ENCODE measurements at regions not wholly inside any gene's neighbourhood (a gene's known extent, or its start where the extent isn't known, plus 50 kb on each side); places are given as distances from the start of the nearest gene placed in this dataset.

DNA sequence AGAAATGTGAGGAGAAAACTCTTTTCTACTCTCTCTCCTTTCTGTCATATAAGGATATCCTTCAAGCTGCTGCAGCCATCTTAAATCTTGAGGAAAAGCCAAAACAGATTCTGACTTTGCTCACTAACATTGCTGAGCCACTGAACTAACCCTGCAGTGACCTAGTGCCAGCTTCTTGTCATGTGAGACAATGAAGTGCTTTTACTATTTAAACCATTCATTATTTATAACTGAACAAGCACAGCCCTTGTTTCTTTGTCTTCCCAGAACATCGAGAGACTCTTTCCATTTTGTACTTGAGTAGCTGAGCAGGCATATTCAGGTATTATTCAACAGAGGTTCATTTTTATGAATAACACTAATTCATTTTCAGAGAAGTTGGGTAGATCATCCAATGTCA, 455.0 kb upstream of the TMPO start:
- no peak for DNase-seq (ENCODE audit: low spot score)

DNA sequence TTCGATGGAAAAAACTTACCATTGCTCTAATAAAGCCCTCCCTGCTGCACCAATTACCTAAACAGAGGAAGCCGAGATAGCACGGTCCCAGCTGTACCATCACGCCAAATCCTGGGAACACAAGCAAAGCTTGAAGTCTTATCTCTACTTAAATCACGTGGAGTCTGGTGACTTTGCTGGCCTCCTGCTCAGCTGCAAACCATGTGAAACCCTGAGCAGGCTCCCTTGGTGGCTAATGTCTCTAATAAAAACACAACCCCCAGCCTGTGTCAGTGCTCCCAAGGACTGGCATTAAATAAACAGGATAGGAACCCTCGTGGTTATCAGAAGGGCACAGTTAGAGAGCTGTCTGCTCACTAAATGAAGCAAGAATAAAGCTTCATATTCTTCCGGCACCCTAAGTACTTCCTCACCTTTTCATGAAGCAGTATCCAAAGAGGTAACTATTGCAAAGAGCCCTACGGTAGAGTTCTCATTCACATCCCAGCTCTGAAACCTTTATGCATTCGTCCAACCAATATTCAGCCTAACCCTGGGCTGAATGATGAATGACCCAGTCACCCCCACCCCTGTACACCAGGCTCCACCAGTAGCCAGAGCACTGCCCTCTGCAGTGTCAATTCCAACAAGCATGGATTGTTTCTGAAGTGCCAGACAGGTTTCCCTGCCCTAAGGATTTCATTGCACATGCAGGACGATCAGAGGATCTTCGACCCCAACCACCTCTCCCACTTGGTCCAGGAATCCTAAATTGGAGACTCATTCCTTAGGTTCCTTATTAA, 452.7 kb upstream of the TMPO start:
- DNase-seq (ENCODE audit: low spot score), result no peak

DNA sequence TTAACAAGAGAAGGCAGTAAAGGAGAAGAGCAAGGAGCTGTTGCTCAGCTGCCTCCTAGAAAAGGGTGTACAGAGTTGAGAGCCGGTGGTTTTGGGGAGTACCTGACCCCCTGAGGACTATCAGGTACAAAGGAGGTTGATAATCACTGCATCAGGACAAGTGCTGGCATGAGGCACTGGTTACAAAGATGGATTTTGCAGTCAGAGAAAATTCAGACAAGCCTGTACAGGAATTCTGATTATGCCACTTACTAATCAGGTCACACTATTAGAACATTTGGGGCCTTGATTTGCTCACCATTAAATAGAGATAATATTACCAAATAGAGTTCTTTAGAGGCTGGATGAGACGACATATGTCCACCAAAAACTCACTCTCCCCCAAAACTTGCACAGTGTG, 450.9 kb upstream of the TMPO start:
- DNase-seq (ENCODE audit: low spot score), result no peak

DNA sequence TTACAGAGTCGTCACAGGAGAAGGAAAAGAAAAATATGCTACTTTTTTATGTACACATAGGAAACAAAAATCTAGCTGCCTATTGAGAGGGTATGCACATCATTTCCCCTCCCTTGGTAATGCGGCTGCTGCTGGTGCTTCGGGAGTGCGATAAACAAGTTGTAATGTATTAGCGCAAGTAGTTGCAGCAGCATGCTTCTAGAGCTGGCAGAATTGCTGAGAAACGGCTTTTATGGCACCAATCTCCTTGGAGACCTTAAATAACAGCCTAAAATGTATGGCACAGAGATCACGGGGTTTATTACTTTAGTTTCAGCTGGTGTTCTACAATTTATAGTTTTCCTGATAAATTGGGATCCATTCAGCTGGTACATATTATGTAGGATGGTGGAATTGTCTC, 447.6 kb upstream of the TMPO start:
- no peak for DNase-seq (ENCODE audit: low spot score)

DNA sequence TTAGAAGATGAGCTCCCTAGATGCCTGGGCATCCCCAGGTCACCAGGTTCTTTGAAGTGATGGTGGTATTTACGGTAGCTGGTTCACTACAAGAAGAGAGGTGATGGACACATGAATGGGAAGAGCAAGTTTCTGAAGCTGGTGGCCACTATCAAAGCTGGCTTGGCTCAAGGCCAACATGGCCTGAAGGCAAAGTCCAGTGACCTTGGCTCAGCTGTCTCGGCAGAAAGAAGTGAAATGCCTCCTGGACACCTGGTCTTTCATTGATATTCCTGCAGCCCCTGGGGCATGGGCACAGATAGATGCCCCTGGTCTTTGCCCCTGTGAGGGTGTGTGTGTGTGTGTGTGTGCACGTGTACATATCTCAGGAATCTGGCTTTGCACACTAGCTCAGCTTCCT, 441.8 kb upstream of the TMPO start:
- no peak for DNase-seq (ENCODE audit: low spot score)

DNA sequence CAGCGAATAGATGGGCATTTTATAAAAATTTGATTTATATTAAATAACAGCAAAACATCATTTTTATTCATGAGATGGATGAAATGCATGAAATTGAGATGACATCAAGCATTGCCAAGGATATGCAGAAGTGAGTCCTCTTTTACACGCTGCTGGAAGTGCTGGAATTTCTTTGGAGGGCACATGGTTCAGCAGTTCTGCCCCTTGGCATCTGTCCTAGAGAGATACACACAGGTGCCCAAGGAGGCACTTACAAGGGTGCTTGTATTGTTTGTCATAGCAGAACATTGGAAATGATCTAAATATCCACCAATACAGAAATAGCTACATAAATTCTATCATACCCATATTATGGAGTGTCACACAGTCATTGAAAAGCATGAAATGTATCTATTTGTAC, 441.1 kb upstream of the TMPO start:
- no peak for DNase-seq (ENCODE audit: low spot score)

DNA sequence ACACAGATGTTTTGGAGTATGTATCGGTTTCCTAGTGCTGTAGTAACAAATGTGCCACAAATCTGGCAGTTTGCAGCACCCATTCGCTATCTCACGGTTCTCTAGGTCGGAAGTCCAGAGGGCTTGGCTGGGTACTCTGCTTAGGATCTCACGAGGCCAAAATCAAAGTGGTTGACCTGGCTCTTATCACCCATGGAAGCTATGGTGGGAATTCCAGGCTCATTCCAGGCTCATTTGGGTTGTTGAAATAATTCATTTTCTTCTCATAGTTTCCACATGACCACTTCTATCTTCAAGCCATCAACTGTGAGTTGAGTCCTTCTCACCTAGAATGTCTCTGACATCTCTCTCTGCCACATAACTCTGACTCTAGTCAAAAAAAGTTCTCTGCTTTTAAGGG, 431.0 kb upstream of the TMPO start:
- DNase-seq (ENCODE audit: low spot score), result no peak

DNA sequence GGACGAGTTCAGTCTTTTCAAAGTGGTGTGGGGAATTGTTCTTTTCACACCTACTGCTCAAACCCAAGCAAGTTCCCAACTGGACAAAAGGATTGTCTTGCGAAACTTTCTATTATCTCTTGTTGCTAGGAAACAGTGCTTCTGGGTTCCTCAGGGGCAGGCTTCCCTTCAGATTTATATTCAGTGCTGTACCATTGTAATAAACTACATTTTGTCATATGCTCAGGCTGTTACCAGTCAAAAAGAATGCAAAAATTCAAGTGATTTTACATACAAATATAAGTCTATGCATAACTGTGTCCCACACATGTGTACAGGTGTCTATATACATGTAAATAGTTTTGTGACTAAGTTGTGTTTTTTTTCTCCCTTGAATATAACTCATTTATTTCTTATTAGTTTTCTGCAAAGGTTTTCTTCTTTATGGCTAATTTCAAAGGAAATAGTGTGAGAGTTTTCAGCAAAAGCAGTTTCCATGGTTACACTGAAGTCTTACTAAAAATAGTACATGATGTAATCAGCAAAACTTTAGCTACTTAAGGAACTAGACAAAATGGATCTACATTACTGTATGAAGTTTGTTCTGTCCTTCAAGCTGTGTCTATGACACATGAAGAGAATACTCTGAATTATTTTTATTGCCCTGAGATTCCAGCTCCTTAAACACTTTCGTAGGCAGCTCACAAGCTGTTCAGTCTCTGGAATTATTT, 430.2 kb upstream of the TMPO start:
- DNase-seq (ENCODE audit: low spot score), result no peak

DNA sequence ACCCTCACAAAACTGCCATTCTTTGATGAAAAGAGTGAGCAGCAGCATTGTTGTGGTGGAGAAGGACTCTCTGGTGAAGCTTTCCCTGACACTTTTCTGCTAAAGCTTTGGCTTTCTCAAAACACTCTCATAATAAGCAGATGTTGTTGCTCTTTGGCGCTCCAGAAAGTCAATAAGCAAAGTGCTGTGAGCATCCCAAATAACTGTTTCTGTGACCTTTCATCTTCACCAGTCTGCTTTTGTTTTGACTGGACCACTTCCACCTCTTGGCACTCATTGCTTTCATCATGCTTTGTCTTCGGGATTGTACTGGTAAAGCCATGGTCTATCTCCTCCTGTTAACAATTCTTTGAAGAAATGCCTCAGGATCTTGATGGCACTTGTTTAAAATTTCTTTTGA, 424.7 kb upstream of the TMPO start:
- no peak for DNase-seq (ENCODE audit: low spot score)

DNA sequence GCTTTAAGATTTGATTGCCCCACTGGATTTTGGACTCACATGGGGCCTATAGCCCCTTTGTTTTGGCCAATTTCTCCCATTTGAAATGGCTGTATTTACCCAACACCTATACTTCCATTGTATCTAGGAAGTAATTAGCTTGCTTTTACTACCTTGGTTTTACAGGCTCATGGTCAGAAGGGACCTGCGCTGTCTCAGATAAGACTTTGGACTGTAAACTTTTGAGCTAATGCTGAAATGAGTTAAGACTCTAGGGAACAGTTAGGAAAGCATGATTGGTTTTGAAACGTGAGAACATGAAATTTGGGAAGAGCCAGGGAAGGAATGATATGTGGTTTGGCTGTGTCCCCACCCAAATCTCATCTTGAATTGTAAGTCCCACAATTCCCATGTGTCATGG, 419.0 kb upstream of the TMPO start:
- no peak for DNase-seq (ENCODE audit: low spot score)

DNA sequence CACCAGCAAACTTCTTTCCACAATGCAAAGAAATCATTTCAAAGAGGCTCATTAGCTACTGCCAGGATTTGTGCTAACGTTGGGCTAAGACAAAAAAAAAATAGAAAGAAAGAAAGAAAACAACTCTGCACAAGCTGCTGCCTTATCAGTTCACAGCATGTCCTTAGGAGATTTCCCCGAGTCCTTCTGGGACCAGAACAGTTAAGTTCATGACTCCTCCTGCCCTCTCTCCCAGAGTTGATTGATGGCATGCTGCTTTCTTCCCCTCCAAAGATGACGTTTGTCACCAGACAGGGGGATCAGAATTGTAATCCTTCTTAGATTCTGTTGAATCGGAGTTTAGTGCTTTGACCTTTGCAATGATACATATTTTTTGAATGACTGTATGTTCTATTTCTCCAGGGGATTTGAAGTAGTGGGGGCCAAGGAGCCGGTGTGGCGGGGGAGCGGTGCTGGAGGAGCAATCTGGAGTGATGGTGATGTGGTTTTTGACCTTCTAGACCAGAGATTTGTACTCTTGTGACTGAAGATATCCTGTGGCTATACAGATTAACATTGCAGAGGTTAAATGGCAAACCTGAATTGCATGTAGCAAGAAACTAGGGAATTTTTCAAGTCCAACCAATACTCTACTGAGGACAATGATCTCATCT, 409.2 kb upstream of the TMPO start:
- DNase-seq (ENCODE audit: low spot score), result no peak

DNA sequence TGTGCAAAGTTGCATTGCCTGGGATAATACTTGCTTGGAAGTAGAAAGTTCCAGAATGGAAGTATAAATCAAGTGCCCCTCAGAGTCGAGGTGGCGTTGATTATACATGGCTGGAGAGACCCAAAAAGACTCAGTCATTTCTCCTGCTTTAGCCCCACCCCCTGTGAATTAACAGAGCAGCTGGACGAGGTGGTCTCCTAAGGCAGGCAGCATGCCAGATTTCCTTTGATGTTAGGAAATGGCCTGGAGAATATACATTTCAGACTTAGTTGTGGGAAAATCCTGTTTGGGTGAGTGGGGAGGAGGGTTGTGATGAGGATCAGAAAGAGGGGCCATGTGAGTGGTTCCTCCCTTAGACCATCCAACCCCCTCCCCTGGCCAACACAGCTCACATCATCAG, 406.1 kb upstream of the TMPO start:
- DNase-seq (ENCODE audit: low spot score), result no peak

DNA sequence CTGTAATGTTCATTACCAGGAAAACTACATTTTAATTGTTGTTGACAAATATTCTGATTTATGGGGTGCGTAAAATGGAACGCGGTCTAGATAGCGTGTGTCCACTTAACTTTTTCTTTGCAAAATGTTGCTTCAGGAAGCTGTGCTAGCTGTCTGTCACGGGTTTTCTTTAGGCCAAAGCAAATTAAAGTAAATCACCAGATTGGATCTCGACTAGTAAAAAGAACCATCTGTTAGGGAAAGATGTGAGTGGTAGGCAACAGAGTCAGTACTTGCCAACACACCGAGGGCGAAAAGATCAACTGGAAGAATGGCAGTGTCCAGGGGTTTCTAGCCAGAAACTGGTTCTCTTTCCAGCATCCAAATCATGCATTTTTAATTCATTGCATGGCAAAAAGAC, 404.9 kb upstream of the TMPO start:
- DNase-seq (ENCODE audit: low spot score), result no peak

DNA sequence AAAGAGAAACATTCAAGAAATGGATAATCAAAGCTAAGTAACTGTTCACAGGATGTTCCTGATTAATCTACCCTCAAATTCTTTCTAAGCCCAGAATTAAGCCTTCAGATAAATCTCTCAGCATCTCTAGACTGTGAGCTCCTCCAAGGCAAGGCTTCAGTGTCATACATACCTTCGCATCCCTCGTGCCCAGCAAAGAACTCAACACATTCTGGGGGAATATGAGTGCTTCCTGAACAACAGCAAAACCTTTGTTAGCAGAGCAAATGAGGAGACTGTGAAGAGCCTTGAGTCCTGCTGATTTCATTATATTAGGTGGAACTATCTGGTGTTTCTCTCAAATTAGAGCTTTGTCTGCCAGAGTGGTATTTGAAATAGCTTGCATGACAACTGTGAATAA, 401.8 kb upstream of the TMPO start:
- no peak for DNase-seq (ENCODE audit: low spot score)

DNA sequence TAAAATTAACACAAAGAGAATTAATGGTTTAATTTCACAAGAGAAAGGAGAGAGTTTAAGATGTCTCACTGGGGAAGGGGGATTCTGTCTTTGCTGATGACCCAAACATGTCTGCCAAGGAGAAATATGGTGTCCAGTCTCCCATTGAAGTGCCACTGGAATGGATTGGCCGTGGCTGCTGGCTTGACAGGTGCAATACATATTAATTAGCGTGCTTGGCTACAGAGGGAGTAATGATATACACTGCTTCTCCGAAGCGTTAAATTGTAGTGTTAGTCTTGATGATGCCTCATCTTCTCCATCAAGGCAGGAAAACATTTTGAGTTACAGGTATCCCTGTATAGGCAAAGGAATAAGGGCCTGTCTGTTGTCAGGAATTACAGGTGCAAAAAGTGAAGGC, 393.4 kb upstream of the TMPO start:
- no peak for DNase-seq (ENCODE audit: low spot score)

DNA sequence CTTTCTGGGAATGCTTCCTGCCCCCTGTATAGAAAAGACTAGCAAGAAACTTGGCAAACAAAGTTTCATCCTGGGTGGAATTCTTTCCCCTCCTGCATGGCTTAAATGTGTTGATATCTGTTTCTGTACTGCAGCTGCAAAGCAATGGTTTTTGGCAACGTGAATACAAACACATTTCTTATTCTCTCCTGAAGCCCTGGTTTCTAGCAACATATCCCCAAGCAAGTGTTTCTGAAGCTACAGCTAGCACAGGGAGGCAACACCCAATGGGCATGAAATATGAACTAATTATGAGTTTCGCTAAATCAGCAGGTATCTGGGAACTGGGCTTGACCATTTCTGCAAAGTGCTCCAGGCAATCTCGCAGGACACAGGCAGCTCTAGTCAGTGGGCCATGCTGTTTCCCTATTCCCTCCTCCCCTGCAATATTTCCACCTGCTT, 392.3 kb upstream of the TMPO start:
- DNase-seq (ENCODE audit: low spot score), result no peak

DNA sequence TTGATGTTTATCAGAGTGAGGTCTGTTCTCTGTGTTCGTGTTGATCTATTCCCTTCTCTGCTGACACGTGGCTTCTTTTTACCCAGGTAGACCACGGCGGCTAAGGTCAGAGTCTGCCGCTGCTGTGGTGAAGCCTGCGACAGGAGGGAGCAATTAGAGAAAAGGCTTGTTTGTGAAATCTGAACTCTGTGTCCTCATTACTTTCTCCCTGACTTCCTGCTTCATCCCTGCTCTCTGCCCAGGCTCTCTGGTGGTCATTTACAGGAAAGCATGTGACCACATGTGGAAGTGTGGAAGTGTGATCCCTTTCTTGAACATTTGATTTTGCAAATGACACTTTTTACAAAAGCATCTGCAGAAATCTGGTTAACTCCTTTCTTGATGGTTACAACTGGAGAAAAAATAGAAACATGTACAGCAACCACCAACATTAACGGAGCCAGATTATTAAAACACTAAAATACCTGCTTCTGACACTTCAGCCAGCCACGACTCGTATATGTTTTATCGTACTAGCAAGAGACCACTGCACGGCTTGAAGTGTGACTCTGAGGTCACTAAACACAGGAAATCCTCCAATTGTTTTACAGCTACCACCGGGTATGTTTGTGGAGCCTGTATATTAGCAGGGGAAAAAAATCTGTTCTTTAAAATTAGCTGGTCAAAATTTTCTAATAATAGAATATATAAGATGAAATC, 388.6 kb upstream of the TMPO start:
- DNase-seq (ENCODE audit: low spot score), result no peak

DNA sequence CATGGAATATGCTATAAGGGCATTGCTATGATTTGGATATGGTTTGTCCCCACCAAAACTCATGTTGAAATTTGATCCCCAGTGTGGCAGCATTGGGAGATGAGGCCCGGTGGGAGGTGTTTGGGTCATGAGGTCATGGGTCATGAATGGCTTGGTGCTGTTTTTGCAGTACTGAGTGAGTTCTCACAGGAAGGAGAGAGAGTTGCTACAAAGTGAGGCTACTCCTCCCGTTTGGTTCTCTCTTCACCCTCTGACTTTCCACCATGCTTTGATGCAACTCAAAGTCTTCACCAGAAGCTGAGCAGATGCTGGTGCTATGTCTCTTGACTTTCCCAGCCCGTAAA, 388.1 kb upstream of the TMPO start:
- DNase-seq (ENCODE audit: low spot score), result no peak

DNA sequence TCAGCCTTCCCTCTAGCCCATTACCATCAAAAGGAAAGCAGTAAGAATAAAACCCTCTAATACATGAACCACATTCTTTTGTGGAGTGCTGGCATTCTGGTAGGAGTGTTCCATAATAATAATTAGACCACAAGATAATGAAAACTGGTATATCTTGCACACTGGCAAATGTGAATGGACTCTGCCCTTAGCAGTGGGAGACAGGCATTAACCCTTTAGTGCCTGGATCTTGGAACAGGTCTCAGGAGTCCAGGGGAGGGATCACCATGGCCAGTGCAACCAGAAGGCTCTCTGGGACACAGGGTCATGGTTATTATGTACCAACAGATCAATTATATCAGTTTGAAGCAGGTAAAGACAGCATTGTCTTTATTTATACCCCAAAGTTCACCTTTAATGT, 387.5 kb upstream of the TMPO start:
- no peak for DNase-seq (ENCODE audit: low spot score)

DNA sequence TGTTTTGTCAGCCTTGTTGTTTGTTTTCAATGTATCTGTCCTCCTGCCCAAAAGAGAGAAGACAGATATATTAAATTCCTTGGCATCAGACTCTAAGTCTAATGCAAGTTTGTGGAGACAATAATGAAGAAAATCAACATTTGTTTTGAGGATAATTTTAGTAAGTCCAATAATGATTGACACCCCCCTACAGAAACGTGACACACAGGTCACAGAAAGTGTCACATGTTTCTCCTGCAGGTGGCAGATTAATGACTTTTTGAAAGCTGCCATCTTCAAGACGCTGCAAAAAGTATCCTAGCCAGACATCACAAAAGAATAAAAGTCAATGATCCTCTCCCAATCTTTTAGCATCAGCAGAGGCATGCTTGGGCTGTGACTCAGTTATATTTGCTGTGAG, 378.8 kb upstream of the TMPO start:
- DNase-seq (ENCODE audit: low spot score), result no peak

DNA sequence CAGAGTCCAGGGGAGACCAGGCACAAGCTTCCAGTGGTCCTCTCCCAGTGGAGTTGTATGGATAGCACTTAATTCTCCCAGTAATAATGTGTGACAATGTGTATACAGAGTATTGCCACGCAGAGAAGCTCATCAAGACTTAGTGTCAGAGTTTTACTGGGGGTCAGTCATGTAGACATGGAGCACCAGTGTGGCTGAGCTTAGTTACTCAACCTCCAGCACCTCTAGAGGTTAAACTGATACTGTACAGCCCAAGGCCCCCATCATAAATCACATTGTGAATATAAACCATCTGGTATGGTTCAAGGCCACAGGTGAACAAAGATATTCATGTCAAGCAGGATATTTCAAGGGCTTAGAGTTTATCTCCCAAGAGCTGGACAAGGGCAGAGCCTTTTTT, 378.1 kb upstream of the TMPO start:
- DNase-seq (ENCODE audit: low spot score), result no peak

DNA sequence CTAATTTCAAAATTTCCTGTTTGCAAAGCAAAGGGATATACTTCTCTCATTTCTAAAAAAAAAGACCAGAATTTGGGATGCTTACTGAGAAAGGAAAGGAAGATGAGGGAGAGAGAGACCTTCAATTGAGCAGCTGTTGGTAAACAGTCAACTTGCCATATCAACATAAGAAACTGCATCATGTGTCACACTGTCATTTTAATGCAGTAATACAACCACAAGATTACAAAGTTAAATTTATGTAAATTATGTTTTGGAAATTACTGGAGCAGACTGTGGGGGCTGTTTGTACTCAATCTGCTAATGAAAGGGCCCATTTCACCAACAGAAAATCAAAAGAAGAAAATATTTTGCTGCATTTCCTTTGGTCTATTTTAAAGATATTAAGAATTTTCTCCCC, 370.4 kb upstream of the TMPO start:
- DNase-seq (ENCODE audit: low spot score), result no peak

DNA sequence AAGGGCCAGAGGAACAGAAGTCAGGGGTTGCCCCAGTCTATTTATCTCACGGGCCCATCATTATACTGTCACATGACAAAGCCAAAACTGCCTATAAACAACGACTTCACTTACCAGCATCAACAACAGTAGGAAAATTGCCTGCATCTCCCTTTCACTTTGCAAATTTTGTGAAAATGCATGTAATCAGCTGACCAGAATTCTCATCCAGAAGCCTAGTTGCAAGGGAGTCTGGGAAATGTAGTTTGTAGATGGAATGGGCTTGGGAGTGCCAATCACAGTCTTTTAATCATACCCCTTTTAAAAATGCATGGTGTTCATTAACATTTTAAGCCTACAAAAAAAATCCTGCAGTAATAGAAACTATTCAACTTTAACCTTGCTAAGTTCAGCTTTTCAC, 369.3 kb upstream of the TMPO start:
- DNase-seq (ENCODE audit: low spot score), result no peak

All from CD4-positive, alpha-beta T cell treated with Interleukin-6 at 100 ng/mL for 8 hours (primary cell).